ENCODE measurements at regions not wholly inside any gene's neighbourhood (a gene's known extent, or its start where the extent isn't known, plus 50 kb on each side); places are given as distances from the start of the nearest gene placed in this dataset.

DNA sequence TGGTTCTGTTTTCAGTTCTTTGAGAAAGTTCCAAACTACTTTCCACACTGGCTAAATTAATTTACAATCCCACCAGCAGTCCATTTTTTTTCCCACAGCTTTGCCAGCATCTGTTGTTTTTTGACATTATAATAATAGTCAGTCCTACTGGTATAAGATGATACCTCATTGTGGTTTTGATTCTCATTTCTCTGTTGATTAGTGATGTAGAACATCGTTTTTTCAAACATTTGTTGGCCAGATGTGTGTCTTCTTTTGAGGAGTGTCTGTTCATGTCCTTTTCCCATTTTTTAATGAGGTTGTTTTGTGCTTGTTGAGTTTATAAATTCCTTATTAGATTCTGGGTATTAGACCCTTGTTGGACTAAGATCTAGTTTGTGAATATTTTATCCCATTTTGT, 376.8 kb upstream of the NT5C1B start:
- no peak for TF ChIP-seq CTCF (conservative IDR thresholded peaks at IDR 0.05)
- TF ChIP-seq ZFX (IDR thresholded peaks at IDR 0.05) = no peak
